GM12878 (cell line): ENCODE measurements at regions not wholly inside any gene's neighbourhood (a gene's known extent, or its start where the extent isn't known, plus 50 kb on each side); places are given as distances from the start of the nearest gene placed in this dataset.

Source experiments
- ATAC-seq: fragments of 200-7000 bp; cut with Tn5 transposase; 3 replicates; pipeline ENCODE4 v1.9.1; 2020; ENCODE audit warnings: mild to moderate bottlenecking, moderate library complexity
- BruUV-seq: library from RNA; stranded (reverse); fragments of 400-500 nt; replicated peaks from 2 replicates; lab custom pipeline; 2021; lab: Mats Ljungman, UMichigan
- CTCF ChIA-PET: fragments of 300-600 bp; sonication (Branson Sonifier 250); formaldehyde crosslinking; extraction: SDS; loops from one replicate; lab custom pipeline; 2021; ENCODE audit warnings: inconsistent platforms; lab: Yijun Ruan, JAX
- POLR2A ChIA-PET: fragments of 350-600 bp; formaldehyde crosslinking; extraction: SDS; loops from one replicate; lab custom pipeline; 2021; ENCODE audit warnings: inconsistent platforms; lab: Charles Lee
- RAD21 ChIA-PET: fragments of 300-600 bp; sonication (Branson Sonifier 250); formaldehyde crosslinking; loops from one replicate; lab custom pipeline; 2023; ENCODE audit warnings: antibody characterized with exemption; ENCODE audit not compliant: unreplicated experiment; lab: Charles Lee
- SMC1A ChIA-PET: fragments of 300-600 bp; sonication (Branson Sonifier 250); formaldehyde crosslinking; loops from one replicate; lab custom pipeline; 2023; ENCODE audit not compliant: unreplicated experiment, uncharacterized antibody; lab: Charles Lee
- DNase-seq: peaks from one replicate; pipeline ENCODE4 v3.0.0-alpha.2; 2011; ENCODE audit warnings: low read depth, low spot score
- FAIRE-seq: peaks from 3 replicates; lab custom pipeline; 2011; peaks lifted over from hg19 to GRCh38; lab: Jason Lieb, UNC
- H2AFZ ChIP-seq: 2 replicates; pipeline ENCODE4 v1.6.0; 2011; ENCODE audit warnings: low read depth, low read length, control low read depth; ENCODE audit not compliant: control insufficient read depth
- H3K27ac ChIP-seq: 2 replicates; pipeline ENCODE4 v1.5.1; 2011; ENCODE audit warnings: control low read depth; ENCODE audit not compliant: control insufficient read depth, insufficient read depth
- H3K27me3 ChIP-seq, 2 experiments: replicated peaks in 1 of 2; 2 replicates each; pipeline versions ENCODE4 v1.6.0 to v1.6.1; 2011; ENCODE audit warnings: low read length in 1 of 2; ENCODE audit not compliant: control insufficient read depth in 2 of 2, insufficient read depth in 2 of 2
- H3K36me3 ChIP-seq, 2 experiments: 2 replicates each; pipeline ENCODE4 v1.5.1; 2011; ENCODE audit warnings: low read length in 1 of 2; ENCODE audit not compliant: control insufficient read depth in 2 of 2, insufficient read depth in 2 of 2
- H3K4me1 ChIP-seq: 2 replicates; pipeline ENCODE4 v1.6.1; 2011; ENCODE audit warnings: mild to moderate bottlenecking, low read length, moderate library complexity, mixed read lengths; ENCODE audit not compliant: control insufficient read depth, insufficient read depth
- H3K4me2 ChIP-seq: 2 replicates; pipeline ENCODE4 v1.6.0; 2011; ENCODE audit warnings: control low read depth; ENCODE audit not compliant: control insufficient read depth, insufficient read depth
- H3K4me3 ChIP-seq: fragments of 200-600 bp; sonication (generic); 2 replicates; pipeline ENCODE4 v1.5.1; 2016
- H3K79me2 ChIP-seq: 2 replicates; pipeline ENCODE4 v1.6.0; 2011; ENCODE audit warnings: low read length; ENCODE audit not compliant: control insufficient read depth, insufficient read depth
- H3K9ac ChIP-seq: 2 replicates; pipeline ENCODE4 v1.8.0; 2011; ENCODE audit warnings: low read length, control low read depth, mixed read lengths; ENCODE audit not compliant: control insufficient read depth, insufficient read depth
- H3K9me3 ChIP-seq: replicated peaks from 3 replicates; pipeline ENCODE4 v1.5.1; 2011; ENCODE audit warnings: mild to moderate bottlenecking, low read length; ENCODE audit not compliant: control insufficient read depth, insufficient read depth
- H4K20me1 ChIP-seq: 2 replicates; pipeline ENCODE4 v1.6.0; 2011; ENCODE audit not compliant: control insufficient read depth, insufficient read depth
- BCL11A ChIP-seq: IDR thresholded peaks from 2 replicates; pipeline ENCODE4 v1.6.1; 2011; ENCODE audit warnings: low read depth, low read length
- ETV6 ChIP-seq, 2 experiments: fragments of 450-650 bp in 1 of 2; IDR thresholded peaks in 1 of 2; conservative IDR thresholded peaks in 1 of 2; 2 replicates each; pipeline ENCODE4 v1.6.1; 2014; ENCODE audit warnings: antibody characterized with exemption in 1 of 2, borderline replicate concordance in 1 of 2, low read depth in 1 of 2, mild to moderate bottlenecking in 1 of 2, moderate library complexity in 1 of 2
- KDM1A ChIP-seq: fragments of 200-600 bp; sonication (generic); IDR thresholded peaks from 2 replicates; pipeline ENCODE4 v1.6.1; 2016; ENCODE audit warnings: borderline replicate concordance
- NFYB ChIP-seq: IDR thresholded peaks from 2 replicates; pipeline ENCODE4 v1.6.1; 2011; ENCODE audit warnings: low read depth, mild to moderate bottlenecking, low read length, improper control_type of control experiment, moderate library complexity; ENCODE audit not compliant: insufficient read depth
- ZSCAN29 ChIP-seq: fragments of 450-650 bp; IDR thresholded peaks from 2 replicates; pipeline ENCODE4 v1.6.1; 2017; ENCODE audit warnings: mild to moderate bottlenecking, moderate library complexity
- WGBS: methylation state at CpG from one replicate; pipeline ENCODE4 v1.1.6; 2016; ENCODE audit warnings: low lambda C conversion rate; ENCODE audit not compliant: insufficient replicate concordance, insufficient coverage; ENCODE audit errors: missing lambda C conversion rate; 5-methylcytosine and 5-hydroxymethylcytosine counted together
- in situ Hi-C: fragments of 300-500 bp; cut with MboI; formaldehyde crosslinking; loops from 9 replicates; pipeline ENCODE4 v1.14.3; 2018; ENCODE audit warnings: mixed read lengths
- intact Hi-C: fragments of 100-400 bp; cut with micrococcal nuclease; formaldehyde crosslinking; loops from one replicate; pipeline ENCODE4 v1.14.2; 2022; ENCODE audit not compliant: unreplicated experiment
- TF ChIP-seq, protein P1 (sequence below): fragments of 150-350 bp; IDR thresholded peaks from 2 replicates; pipeline ENCODE4 v1.6.1; 2016; ENCODE audit warnings: low read depth, low read length
- TF ChIP-seq, protein P2 (sequence below): fragments of 450-650 bp; IDR thresholded peaks from 2 replicates; pipeline ENCODE4 v1.6.1; 2014; ENCODE audit warnings: mild to moderate bottlenecking

DNA sequence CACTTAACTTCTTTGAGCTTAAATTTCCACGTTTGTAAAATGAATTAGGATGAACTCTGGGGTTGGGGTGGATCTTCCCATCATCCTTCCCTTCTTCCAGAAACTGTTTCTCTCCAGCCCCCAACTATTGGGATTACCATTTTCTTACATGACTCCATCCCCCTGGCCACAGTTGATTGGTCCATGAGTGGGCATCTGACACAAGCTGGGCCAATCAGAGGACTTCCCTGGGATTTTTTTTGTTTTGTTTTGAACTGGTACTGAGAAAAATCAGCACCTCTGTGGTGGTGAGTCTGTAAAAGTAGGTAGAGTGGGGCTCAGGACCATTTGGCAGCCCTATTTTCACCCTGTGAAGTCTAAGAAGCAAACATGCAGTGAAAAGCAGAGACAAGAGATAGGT, 118.0 kb upstream of the SERTAD2 start:
- RAD21 ChIA-PET, result interaction anchor here (0.6 to 5.4 kb wide), 3 partner anchors 14 to 126 kb away, joined by 3 to 68 read pairs (median 3); no protein-coding TSS in a partner anchor
- in situ Hi-C loops (no loop called here), intact Hi-C loops (no loop called here)
- no peak for DNase-seq
- Histone ChIP-seq H3K36me3 (no peaks in the 10 kb centered on the region), H3K4me1 (peaks cover 8% of the 10 kb centered on the region), H4K20me1 (no peaks in the 10 kb centered on the region), H3K9me3 (no peaks in the 10 kb centered on the region; the same call in 2 of the 3 replicates), H3K27me3 (no peaks in the 10 kb centered on the region), H3K27ac (no peak overlapping the region), H3K4me2 (no peak overlapping the region), H3K9ac (no peak overlapping the region), H3K4me3 (no peak overlapping the region), H2AFZ (no peak overlapping the region)
- WGBS, result 0% methylated on average over 1 of the region's 1 CpG
- POLR2A ChIA-PET, result interaction anchor here (1.4 kb wide), 1 partner anchor 20 kb away, joined by 3 read pairs; no protein-coding TSS in a partner anchor
- SMC1A ChIA-PET, result interaction anchor here (0.7 to 1.7 kb wide), 5 partner anchors 8 to 589 kb away, joined by 3 to 6 read pairs (median 3); no protein-coding TSS in a partner anchor
- no peak for FAIRE-seq
- CTCF ChIA-PET, result interaction anchor here (1.1 to 2.0 kb wide), 4 partner anchors 20 to 116 kb away, joined by 3 to 4 read pairs (median 3); no protein-coding TSS in a partner anchor
- no TSS peak for BruUV-seq
- no peak for ATAC-seq
- no peak for TF ChIP-seq KDM1A
- TF ChIP-seq ETV6 (conservative IDR thresholded peaks at IDR 0.05 in 1 of 2, IDR thresholded peaks at IDR 0.05 in 1 of 2; ENCODE audit: borderline replicate concordance in 1 of 2, low read depth in 1 of 2), result no peak
- TF ChIP-seq, protein P1, sequence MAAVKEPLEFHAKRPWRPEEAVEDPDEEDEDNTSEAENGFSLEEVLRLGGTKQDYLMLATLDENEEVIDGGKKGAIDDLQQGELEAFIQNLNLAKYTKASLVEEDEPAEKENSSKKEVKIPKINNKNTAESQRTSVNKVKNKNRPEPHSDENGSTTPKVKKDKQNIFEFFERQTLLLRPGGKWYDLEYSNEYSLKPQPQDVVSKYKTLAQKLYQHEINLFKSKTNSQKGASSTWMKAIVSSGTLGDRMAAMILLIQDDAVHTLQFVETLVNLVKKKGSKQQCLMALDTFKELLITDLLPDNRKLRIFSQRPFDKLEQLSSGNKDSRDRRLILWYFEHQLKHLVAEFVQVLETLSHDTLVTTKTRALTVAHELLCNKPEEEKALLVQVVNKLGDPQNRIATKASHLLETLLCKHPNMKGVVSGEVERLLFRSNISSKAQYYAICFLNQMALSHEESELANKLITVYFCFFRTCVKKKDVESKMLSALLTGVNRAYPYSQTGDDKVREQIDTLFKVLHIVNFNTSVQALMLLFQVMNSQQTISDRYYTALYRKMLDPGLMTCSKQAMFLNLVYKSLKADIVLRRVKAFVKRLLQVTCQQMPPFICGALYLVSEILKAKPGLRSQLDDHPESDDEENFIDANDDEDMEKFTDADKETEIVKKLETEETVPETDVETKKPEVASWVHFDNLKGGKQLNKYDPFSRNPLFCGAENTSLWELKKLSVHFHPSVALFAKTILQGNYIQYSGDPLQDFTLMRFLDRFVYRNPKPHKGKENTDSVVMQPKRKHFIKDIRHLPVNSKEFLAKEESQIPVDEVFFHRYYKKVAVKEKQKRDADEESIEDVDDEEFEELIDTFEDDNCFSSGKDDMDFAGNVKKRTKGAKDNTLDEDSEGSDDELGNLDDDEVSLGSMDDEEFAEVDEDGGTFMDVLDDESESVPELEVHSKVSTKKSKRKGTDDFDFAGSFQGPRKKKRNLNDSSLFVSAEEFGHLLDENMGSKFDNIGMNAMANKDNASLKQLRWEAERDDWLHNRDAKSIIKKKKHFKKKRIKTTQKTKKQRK, result no peak
- TF ChIP-seq ZSCAN29, result no peak
- TF ChIP-seq NFYB, result peak; percentile 58; the same call in 1 of the 2 replicates
- no peak for TF ChIP-seq BCL11A
- TF ChIP-seq, protein P2, sequence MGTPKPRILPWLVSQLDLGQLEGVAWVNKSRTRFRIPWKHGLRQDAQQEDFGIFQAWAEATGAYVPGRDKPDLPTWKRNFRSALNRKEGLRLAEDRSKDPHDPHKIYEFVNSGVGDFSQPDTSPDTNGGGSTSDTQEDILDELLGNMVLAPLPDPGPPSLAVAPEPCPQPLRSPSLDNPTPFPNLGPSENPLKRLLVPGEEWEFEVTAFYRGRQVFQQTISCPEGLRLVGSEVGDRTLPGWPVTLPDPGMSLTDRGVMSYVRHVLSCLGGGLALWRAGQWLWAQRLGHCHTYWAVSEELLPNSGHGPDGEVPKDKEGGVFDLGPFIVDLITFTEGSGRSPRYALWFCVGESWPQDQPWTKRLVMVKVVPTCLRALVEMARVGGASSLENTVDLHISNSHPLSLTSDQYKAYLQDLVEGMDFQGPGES, result no peak
- TF ChIP-seq, all 136 proteins: peak for 1
- H3K79me2 ChIP-seq, result no peaks in the 10 kb centered on the region
